ENCODE measurements at regions not wholly inside any gene's neighbourhood (a gene's known extent, or its start where the extent isn't known, plus 50 kb on each side); places are given as distances from the start of the nearest gene placed in this dataset.

GRCh38 chr2:240344904-240345303 lies 90.6 kb upstream of the GPC1 start:
- intact Hi-C loops (cut with micrococcal nuclease; ENCODE audit: unreplicated experiment) = no loop called here
- Histone ChIP-seq H3K4me2 (ENCODE audit: control insufficient read depth, insufficient read depth) (no peak overlapping the region), H3K79me2 (ENCODE audit: control insufficient read depth, insufficient read depth, low read length) (no peaks in the 10 kb centered on the region), H3K36me3 (ENCODE audit: control insufficient read depth in 2 of 2, insufficient read depth in 2 of 2, low read length in 1 of 2) (no peaks in the 10 kb centered on the region), H3K9me3 (replicated peaks; ENCODE audit: control insufficient read depth, insufficient read depth, low read length) (no peaks in the 10 kb centered on the region; the same call in 2 of the 3 replicates), H3K4me3 (no peak overlapping the region), H4K20me1 (ENCODE audit: control insufficient read depth, insufficient read depth) (no peaks in the 10 kb centered on the region), H2AFZ (ENCODE audit: control insufficient read depth, low read depth, low read length) (no peak overlapping the region), H3K27me3 (replicated peaks in 1 of 2; ENCODE audit: control insufficient read depth in 2 of 2, insufficient read depth in 2 of 2, low read length in 1 of 2) (no peaks in the 10 kb centered on the region; a peak in 1 of 4 replicates), H3K4me1 (ENCODE audit: control insufficient read depth, insufficient read depth, low read length) (no peaks in the 10 kb centered on the region), H3K27ac (ENCODE audit: control insufficient read depth, insufficient read depth) (no peak overlapping the region), H3K9ac (ENCODE audit: control insufficient read depth, insufficient read depth, low read length) (no peak overlapping the region)
- DNase-seq (ENCODE audit: low read depth, low spot score) = no peak
- TF ChIP-seq BACH1 (IDR thresholded peaks at IDR 0.05; ENCODE audit: borderline replicate concordance) = no peak
- no peak for TF ChIP-seq ZBTB11 (CRISPR knock-in tag; IDR thresholded peaks at IDR 0.05)
- TF ChIP-seq IRF5 (IDR thresholded peaks at IDR 0.05; ENCODE audit: borderline replicate concordance) = no peak
- TF ChIP-seq TARDBP (IDR thresholded peaks at IDR 0.05; ENCODE audit: borderline replicate concordance) = no peak
- TF ChIP-seq, protein P1, sequence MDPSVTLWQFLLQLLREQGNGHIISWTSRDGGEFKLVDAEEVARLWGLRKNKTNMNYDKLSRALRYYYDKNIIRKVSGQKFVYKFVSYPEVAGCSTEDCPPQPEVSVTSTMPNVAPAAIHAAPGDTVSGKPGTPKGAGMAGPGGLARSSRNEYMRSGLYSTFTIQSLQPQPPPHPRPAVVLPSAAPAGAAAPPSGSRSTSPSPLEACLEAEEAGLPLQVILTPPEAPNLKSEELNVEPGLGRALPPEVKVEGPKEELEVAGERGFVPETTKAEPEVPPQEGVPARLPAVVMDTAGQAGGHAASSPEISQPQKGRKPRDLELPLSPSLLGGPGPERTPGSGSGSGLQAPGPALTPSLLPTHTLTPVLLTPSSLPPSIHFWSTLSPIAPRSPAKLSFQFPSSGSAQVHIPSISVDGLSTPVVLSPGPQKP (IDR thresholded peaks at IDR 0.05; ENCODE audit: low read depth, low read length) = no peak
- no peak for TF ChIP-seq SMAD1 (IDR thresholded peaks at IDR 0.05; ENCODE audit: low read depth, partially characterized antibody)
- no peak for TF ChIP-seq STAT3 (IDR thresholded peaks at IDR 0.05; ENCODE audit: low read depth, low read length)
- TF ChIP-seq MTA3 (IDR thresholded peaks at IDR 0.05; ENCODE audit: borderline replicate concordance, low read length) = no peak
- ChIA-PET CTCF (no interaction called here), SMC1A (ENCODE audit: uncharacterized antibody, unreplicated experiment) (no interaction called here), POLR2A (no interaction called here), RAD21 (ENCODE audit: unreplicated experiment) (no interaction called here)
- in situ Hi-C loops (cut with MboI) = no loop called here
- BruUV-seq (replicated peaks) = no TSS peak
- 3% methylated on average over 4 of the region's 4 CpGs for WGBS (ENCODE audit: insufficient coverage, insufficient replicate concordance, low lambda C conversion rate, missing lambda C conversion rate)
- no peak for ATAC-seq
- FAIRE-seq = no peak

All from GM12878 (cell line).